ENCODE measurements at regions not wholly inside any gene's neighbourhood (a gene's known extent, or its start where the extent isn't known, plus 50 kb on each side); places are given as distances from the start of the nearest gene placed in this dataset.
"Not testable (repeated sequence)": the region's sequence is repeated elsewhere in the genome, so short reads cannot be mapped to it uniquely, and the experiment has no call there.

GRCh38 chrX:95919605-95920004 lies 765.0 kb upstream of the DIAPH2 start:
- no peak for DNase-seq
- ChIA-PET CTCF (no interaction called here), POLR2A (no interaction called here)

GRCh38 chrX:95945528-95945927 lies 739.1 kb upstream of the DIAPH2 start:
- H3K4me3 ChIP-seq (ENCODE audit: control insufficient read depth in 1 of 7, extremely low read depth in 1 of 7, insufficient read depth in 4 of 7, low read depth in 2 of 7, low read length in 6 of 7), result no peak overlapping the region
- CTCF ChIA-PET, result no interaction called here
- DNase-seq, result no peak
- H3K27ac ChIP-seq (ENCODE audit: insufficient read depth in 1 of 2, low read depth in 1 of 2, low read length in 2 of 2, poor library complexity in 1 of 2, severe bottlenecking in 2 of 2), result no peak overlapping the region
- H3K27me3 ChIP-seq (replicated peaks in 2 of 5; ENCODE audit: control insufficient read depth in 4 of 5, insufficient read depth in 5 of 5, low read length in 4 of 5), result peaks cover 0 to 2% (median 0%) of the 10 kb centered on the region in 5 experiments
- no peaks in the 10 kb centered on the region for H3K36me3 ChIP-seq (ENCODE audit: control insufficient read depth in 4 of 4, insufficient read depth in 4 of 4, low read length in 3 of 4)
- H3K9me3 ChIP-seq (ENCODE audit: control extremely low read depth in 1 of 5, control insufficient read depth in 4 of 5, insufficient read depth in 2 of 5, low read depth in 1 of 5, low read length in 4 of 5), result no peaks in the 10 kb centered on the region
- POLR2A ChIA-PET, result no interaction called here
- no CpG with 5 or more reads among the region's 2 CpGs for WGBS (ENCODE audit: insufficient coverage)
- H3K4me1 ChIP-seq (ENCODE audit: control extremely low read depth in 1 of 4, control insufficient read depth in 4 of 4, insufficient read depth in 4 of 4, low read length in 3 of 4), result no peaks in the 10 kb centered on the region

More at GRCh38 chrX:95919605-95920004, 765.0 kb upstream of the DIAPH2 start:
- WGBS (ENCODE audit: insufficient coverage), result 33% methylated on average over 1 of the region's 1 CpG
- no peak overlapping the region for H3K4me3 ChIP-seq (ENCODE audit: control insufficient read depth in 1 of 7, extremely low read depth in 1 of 7, insufficient read depth in 4 of 7, low read depth in 2 of 7, low read length in 6 of 7)
- no peaks in the 10 kb centered on the region for H3K36me3 ChIP-seq (ENCODE audit: control insufficient read depth in 4 of 4, insufficient read depth in 4 of 4, low read length in 3 of 4)
- H3K27ac ChIP-seq (ENCODE audit: insufficient read depth in 1 of 2, low read depth in 1 of 2, low read length in 2 of 2, poor library complexity in 1 of 2, severe bottlenecking in 2 of 2), result no peak overlapping the region
- peaks cover 0 to 2% (median 0%) of the 10 kb centered on the region in 5 experiments for H3K27me3 ChIP-seq (replicated peaks in 2 of 5; ENCODE audit: control insufficient read depth in 4 of 5, insufficient read depth in 5 of 5, low read length in 4 of 5)
- H3K4me1 ChIP-seq (ENCODE audit: control extremely low read depth in 1 of 4, control insufficient read depth in 4 of 4, insufficient read depth in 4 of 4, low read length in 3 of 4), result no peaks in the 10 kb centered on the region
- H3K9me3 ChIP-seq (ENCODE audit: control extremely low read depth in 1 of 5, control insufficient read depth in 4 of 5, insufficient read depth in 2 of 5, low read depth in 1 of 5, low read length in 4 of 5), result no peaks in the 10 kb centered on the region

GRCh38 chrX:95949588-95949987 lies 735.1 kb upstream of the DIAPH2 start:
- ChIA-PET CTCF (no interaction called here), POLR2A (no interaction called here)
- Histone ChIP-seq H3K36me3 (ENCODE audit: control insufficient read depth in 4 of 4, insufficient read depth in 4 of 4, low read length in 3 of 4) (no peaks in the 10 kb centered on the region), H3K4me3 (ENCODE audit: control insufficient read depth in 1 of 7, extremely low read depth in 1 of 7, insufficient read depth in 4 of 7, low read depth in 2 of 7, low read length in 6 of 7) (no peak overlapping the region), H3K27me3 (replicated peaks in 2 of 5; ENCODE audit: control insufficient read depth in 4 of 5, insufficient read depth in 5 of 5, low read length in 4 of 5) (peaks cover 0 to 2% (median 0%) of the 10 kb centered on the region in 5 experiments), H3K4me1 (ENCODE audit: control extremely low read depth in 1 of 4, control insufficient read depth in 4 of 4, insufficient read depth in 4 of 4, low read length in 3 of 4) (no peaks in the 10 kb centered on the region), H3K9me3 (ENCODE audit: control extremely low read depth in 1 of 5, control insufficient read depth in 4 of 5, insufficient read depth in 2 of 5, low read depth in 1 of 5, low read length in 4 of 5) (no peaks in the 10 kb centered on the region), H3K27ac (ENCODE audit: insufficient read depth in 1 of 2, low read depth in 1 of 2, low read length in 2 of 2, poor library complexity in 1 of 2, severe bottlenecking in 2 of 2) (no peak overlapping the region)
- DNase-seq, result no peak
- WGBS (ENCODE audit: insufficient coverage), result 75% methylated on average over 2 of the region's 2 CpGs

GRCh38 chrX:95950679-95951078 lies 734.0 kb upstream of the DIAPH2 start:
- POLR2A ChIA-PET, result no interaction called here
- Histone ChIP-seq H3K4me3 (ENCODE audit: control insufficient read depth in 1 of 7, extremely low read depth in 1 of 7, insufficient read depth in 4 of 7, low read depth in 2 of 7, low read length in 6 of 7) (no peak overlapping the region), H3K9me3 (ENCODE audit: control extremely low read depth in 1 of 5, control insufficient read depth in 4 of 5, insufficient read depth in 2 of 5, low read depth in 1 of 5, low read length in 4 of 5) (no peaks in the 10 kb centered on the region), H3K36me3 (ENCODE audit: control insufficient read depth in 4 of 4, insufficient read depth in 4 of 4, low read length in 3 of 4) (no peaks in the 10 kb centered on the region), H3K4me1 (ENCODE audit: control extremely low read depth in 1 of 4, control insufficient read depth in 4 of 4, insufficient read depth in 4 of 4, low read length in 3 of 4) (no peaks in the 10 kb centered on the region), H3K27ac (ENCODE audit: insufficient read depth in 1 of 2, low read depth in 1 of 2, low read length in 2 of 2, poor library complexity in 1 of 2, severe bottlenecking in 2 of 2) (no peak overlapping the region), H3K27me3 (replicated peaks in 2 of 5; ENCODE audit: control insufficient read depth in 4 of 5, insufficient read depth in 5 of 5, low read length in 4 of 5) (peaks cover 0 to 2% (median 0%) of the 10 kb centered on the region in 5 experiments)
- no peak for DNase-seq
- CTCF ChIA-PET, result no interaction called here
- no CpG with 5 or more reads among the region's 1 CpG for WGBS (ENCODE audit: insufficient coverage)

GRCh38 chrX:95953564-95953963 lies 731.1 kb upstream of the DIAPH2 start:
- H3K27me3 ChIP-seq (replicated peaks in 2 of 5; ENCODE audit: control insufficient read depth in 4 of 5, insufficient read depth in 5 of 5, low read length in 4 of 5), result no peaks in the 10 kb centered on the region
- POLR2A ChIA-PET, result no interaction called here
- DNase-seq, result no peak
- no peaks in the 10 kb centered on the region for H3K4me1 ChIP-seq (ENCODE audit: control extremely low read depth in 1 of 4, control insufficient read depth in 4 of 4, insufficient read depth in 4 of 4, low read length in 3 of 4)
- H3K27ac ChIP-seq (ENCODE audit: insufficient read depth in 1 of 2, low read depth in 1 of 2, low read length in 2 of 2, poor library complexity in 1 of 2, severe bottlenecking in 2 of 2), result no peak overlapping the region
- no peaks in the 10 kb centered on the region for H3K36me3 ChIP-seq (ENCODE audit: control insufficient read depth in 4 of 4, insufficient read depth in 4 of 4, low read length in 3 of 4)
- no peaks in the 10 kb centered on the region for H3K9me3 ChIP-seq (ENCODE audit: control extremely low read depth in 1 of 5, control insufficient read depth in 4 of 5, insufficient read depth in 2 of 5, low read depth in 1 of 5, low read length in 4 of 5)
- no peak overlapping the region for H3K4me3 ChIP-seq (ENCODE audit: control insufficient read depth in 1 of 7, extremely low read depth in 1 of 7, insufficient read depth in 4 of 7, low read depth in 2 of 7, low read length in 6 of 7)
- 50% methylated on average over 1 of the region's 2 CpGs for WGBS (ENCODE audit: insufficient coverage)
- CTCF ChIA-PET, result no interaction called here

- no peak for DNase-seq
- WGBS (ENCODE audit: insufficient coverage), result 80% methylated on average over 1 of the region's 1 CpG
- H3K27ac ChIP-seq (ENCODE audit: insufficient read depth in 1 of 2, low read depth in 1 of 2, low read length in 2 of 2, poor library complexity in 1 of 2, severe bottlenecking in 2 of 2), result no peak overlapping the region
- CTCF ChIA-PET, result no interaction called here
- no peaks in the 10 kb centered on the region for H3K9me3 ChIP-seq (ENCODE audit: control extremely low read depth in 1 of 5, control insufficient read depth in 4 of 5, insufficient read depth in 2 of 5, low read depth in 1 of 5, low read length in 4 of 5)
- POLR2A ChIA-PET, result no interaction called here
- H3K36me3 ChIP-seq (ENCODE audit: control insufficient read depth in 4 of 4, insufficient read depth in 4 of 4, low read length in 3 of 4), result no peaks in the 10 kb centered on the region
- H3K4me1 ChIP-seq (ENCODE audit: control extremely low read depth in 1 of 4, control insufficient read depth in 4 of 4, insufficient read depth in 4 of 4, low read length in 3 of 4), result no peaks in the 10 kb centered on the region
- H3K27me3 ChIP-seq (replicated peaks in 2 of 5; ENCODE audit: control insufficient read depth in 4 of 5, insufficient read depth in 5 of 5, low read length in 4 of 5), result no peaks in the 10 kb centered on the region
- no peak overlapping the region for H3K4me3 ChIP-seq (ENCODE audit: control insufficient read depth in 1 of 7, extremely low read depth in 1 of 7, insufficient read depth in 4 of 7, low read depth in 2 of 7, low read length in 6 of 7)
Observed at GRCh38 chrX:95956745-95957144, 727.9 kb upstream of the DIAPH2 start.

- DNase-seq; H3K4me1 ChIP-seq (ENCODE audit: control extremely low read depth in 1 of 4, control insufficient read depth in 4 of 4, insufficient read depth in 4 of 4, low read length in 3 of 4); H3K4me3 ChIP-seq (ENCODE audit: control insufficient read depth in 1 of 7, extremely low read depth in 1 of 7, insufficient read depth in 4 of 7, low read depth in 2 of 7, low read length in 6 of 7); H3K27ac ChIP-seq (ENCODE audit: insufficient read depth in 1 of 2, low read depth in 1 of 2, low read length in 2 of 2, poor library complexity in 1 of 2, severe bottlenecking in 2 of 2); H3K9me3 ChIP-seq (ENCODE audit: control extremely low read depth in 1 of 5, control insufficient read depth in 4 of 5, insufficient read depth in 2 of 5, low read depth in 1 of 5, low read length in 4 of 5); H3K27me3 ChIP-seq (replicated peaks in 2 of 5; ENCODE audit: control insufficient read depth in 4 of 5, insufficient read depth in 5 of 5, low read length in 4 of 5); CTCF ChIA-PET; H3K36me3 ChIP-seq (ENCODE audit: control insufficient read depth in 4 of 4, insufficient read depth in 4 of 4, low read length in 3 of 4); POLR2A ChIA-PET: not testable (repeated sequence)
- 90% methylated on average over 4 of the region's 9 CpGs for WGBS (ENCODE audit: insufficient coverage)
Observed at GRCh38 chrX:95973456-95974095, 711.1 kb upstream of the DIAPH2 start.

Measured in common myeloid progenitor, CD34-positive (primary cell).